Thyroid gland (tissue), 4 donors: ENCODE measurements at regions not wholly inside any gene's neighbourhood (a gene's known extent, or its start where the extent isn't known, plus 50 kb on each side); places are given as distances from the start of the nearest gene placed in this dataset.

ENCODE experiments used
- DNase-seq, 2 donors: peaks; one replicate each; pipeline ENCODE4 v3.0.0-alpha.2; 2019
- H3K27ac ChIP-seq, 3 donors: fragments of 200-600 bp; sonication (generic); 1 replicate in 2 of 3; 2 replicates in 1 of 3; pipeline ENCODE4 v1.5.1; 2016 to 2019; ENCODE audit warnings: mild to moderate bottlenecking in 1 of 3, moderate library complexity in 1 of 3
- H3K27me3 ChIP-seq: fragments of 200-600 bp; sonication (generic); one replicate; pipeline ENCODE4 v1.5.1; 2019
- H3K36me3 ChIP-seq, 2 donors: fragments of 200-600 bp; sonication (generic); one replicate each; pipeline ENCODE4 v1.5.1; 2016 to 2019
- H3K4me1 ChIP-seq, 2 donors: fragments of 200-600 bp; sonication (generic); one replicate each; pipeline ENCODE4 v1.5.1; 2017 to 2019
- H3K4me3 ChIP-seq, 3 donors: fragments of 200-600 bp; sonication (generic); replicated peaks in 1 of 3; 1 replicate in 2 of 3; 2 replicates in 1 of 3; pipeline ENCODE4 v1.5.1; 2016; ENCODE audit warnings: mild to moderate bottlenecking in 1 of 3
- H3K9me3 ChIP-seq: fragments of 200-600 bp; sonication (generic); one replicate; pipeline ENCODE4 v1.5.1; 2017
- CTCF ChIP-seq, 6 experiments: fragments of 200-600 bp in 3 of 6; fragments of 450-650 bp in 3 of 6; sonication (generic) in 3 of 6; IDR thresholded peaks; one replicate each; pipeline ENCODE4 v1.5.1; 2016 to 2019; ENCODE audit warnings: antibody characterized with exemption in 6 of 6, mild to moderate bottlenecking in 2 of 6, inconsistent platforms in 1 of 6, moderate library complexity in 1 of 6
- POLR2A ChIP-seq, 2 donors: fragments of 450-650 bp; IDR thresholded peaks; one replicate each; pipeline ENCODE4 v1.6.1; 2017; ENCODE audit warnings: antibody characterized with exemption in 2 of 2, mild to moderate bottlenecking in 2 of 2, moderate library complexity in 1 of 2
- WGBS, 2 donors: methylation state at CpG; one replicate each; pipeline ENCODE4 v1.1.5; 2017; 5-methylcytosine and 5-hydroxymethylcytosine counted together
- intact Hi-C: fragments of 100-400 bp; cut with DNase I; formaldehyde crosslinking; loops from one replicate; pipeline ENCODE4 v1.15.1; 2023

GRCh38 chr21:15422783-15423182 is 307.0 kb upstream of the USP25 start:
- no peak overlapping the region for H3K4me3 ChIP-seq
- H3K4me1 ChIP-seq, result no peaks in the 10 kb centered on the region
- no peak for TF ChIP-seq CTCF (IDR thresholded peaks at IDR 0.05)
- no peak for TF ChIP-seq POLR2A (IDR thresholded peaks at IDR 0.05)
- intact Hi-C loops, result no loop called here
- no peaks in the 10 kb centered on the region for H3K36me3 ChIP-seq
- no peaks in the 10 kb centered on the region for H3K9me3 ChIP-seq
- no peaks in the 10 kb centered on the region for H3K27me3 ChIP-seq
- no peak overlapping the region for H3K27ac ChIP-seq
- no peak for DNase-seq
- WGBS, 2 donors, result 71 to 87% methylated on average over 3 of the region's 3 CpGs

- intact Hi-C loops, result no loop called here
- no peak for DNase-seq
- Histone ChIP-seq H3K4me3 (no peak overlapping the region), H3K36me3 (no peaks in the 10 kb centered on the region), H3K4me1 (no peaks in the 10 kb centered on the region), H3K9me3 (no peaks in the 10 kb centered on the region), H3K27me3 (no peaks in the 10 kb centered on the region), H3K27ac (no peak overlapping the region)
- TF ChIP-seq POLR2A (IDR thresholded peaks at IDR 0.05) (no peak), CTCF (IDR thresholded peaks at IDR 0.05) (no peak)
- 63 to 70% methylated on average over 4 of the region's 4 CpGs for WGBS, 2 donors
Measured at GRCh38 chr21:15423676-15424445, 305.9 kb upstream of the USP25 start.

GRCh38 chr21:15425049-15425448 is 304.7 kb upstream of the USP25 start:
- Histone ChIP-seq H3K36me3 (no peaks in the 10 kb centered on the region), H3K27me3 (no peaks in the 10 kb centered on the region), H3K4me1 (no peaks in the 10 kb centered on the region), H3K4me3 (no peak overlapping the region), H3K9me3 (no peaks in the 10 kb centered on the region), H3K27ac (no peak overlapping the region)
- intact Hi-C loops, result no loop called here
- 81 to 84% methylated on average over 3 of the region's 3 CpGs for WGBS, 2 donors
- DNase-seq, result no peak
- TF ChIP-seq CTCF (IDR thresholded peaks at IDR 0.05), result no peak
- TF ChIP-seq POLR2A (IDR thresholded peaks at IDR 0.05), result no peak

GRCh38 chr21:15430023-15430422 is 299.8 kb upstream of the USP25 start:
- TF ChIP-seq CTCF (IDR thresholded peaks at IDR 0.05) (no peak), POLR2A (IDR thresholded peaks at IDR 0.05) (no peak)
- Histone ChIP-seq H3K27me3 (no peaks in the 10 kb centered on the region), H3K36me3 (no peaks in the 10 kb centered on the region), H3K9me3 (no peaks in the 10 kb centered on the region), H3K4me3 (no peak overlapping the region), H3K4me1 (no peaks in the 10 kb centered on the region), H3K27ac (no peak overlapping the region)
- 41 to 47% methylated on average over 2 of the region's 2 CpGs for WGBS, 2 donors
- intact Hi-C loops, result no loop called here
- no peak for DNase-seq

GRCh38 chr21:15430577-15430976 is 299.2 kb upstream of the USP25 start:
- H3K27me3 ChIP-seq, result no peaks in the 10 kb centered on the region
- TF ChIP-seq CTCF (IDR thresholded peaks at IDR 0.05) (no peak), POLR2A (IDR thresholded peaks at IDR 0.05) (no peak)
- no peaks in the 10 kb centered on the region for H3K4me1 ChIP-seq
- WGBS, 2 donors, result 56 to 64% methylated on average over 3 of the region's 3 CpGs
- intact Hi-C loops, result no loop called here
- no peaks in the 10 kb centered on the region for H3K9me3 ChIP-seq
- no peak for DNase-seq
- H3K27ac ChIP-seq, result no peak overlapping the region
- H3K4me3 ChIP-seq, result no peak overlapping the region
- no peaks in the 10 kb centered on the region for H3K36me3 ChIP-seq
